ENCODE measurements at regions not wholly inside any gene's neighbourhood (a gene's known extent, or its start where the extent isn't known, plus 50 kb on each side); places are given as distances from the start of the nearest gene placed in this dataset.

GRCh38 chr2:176638167-176639015 lies 369.1 kb downstream of the MTX2 start:
- TF ChIP-seq POLR2A (IDR thresholded peaks at IDR 0.05): no peak
- peak in 5 of 6 experiments; percentile 44 to 80 (median 78) for TF ChIP-seq CTCF (IDR thresholded peaks at IDR 0.05)

All from Peyer's patch (tissue), 4 donors.